HL-60 (cell line): ENCODE measurements at regions not wholly inside any gene's neighbourhood (a gene's known extent, or its start where the extent isn't known, plus 50 kb on each side); places are given as distances from the start of the nearest gene placed in this dataset.

Experiments used
- DNase-seq, 2 experiments: peaks; one replicate each; pipeline ENCODE4 v3.0.0-alpha.2; 2010 to 2020; ENCODE audit warnings: low read depth in 1 of 2, low spot score in 1 of 2
- H3K27ac ChIP-seq: fragments of 250-450 bp; sonication (Bioruptor Pico); replicated peaks from 2 replicates; pipeline ENCODE4 v1.5.1; 2020; ENCODE audit warnings: mild to moderate bottlenecking, moderate library complexity
- H3K27me3 ChIP-seq: fragments of 250-450 bp; sonication (Bioruptor Pico); 2 replicates; pipeline ENCODE4 v1.5.1; 2021; ENCODE audit warnings: mild to moderate bottlenecking, moderate library complexity; ENCODE audit not compliant: insufficient read depth, poor library complexity, severe bottlenecking
- H3K4me3 ChIP-seq: replicated peaks from 2 replicates; pipeline ENCODE4 v1.5.1; 2011; ENCODE audit warnings: mild to moderate bottlenecking, control low read depth, low read length; ENCODE audit not compliant: insufficient read depth
- CTCF ChIP-seq: IDR thresholded peaks from one replicate; pipeline ENCODE4 v1.5.1; 2011; ENCODE audit warnings: low read length, control low read depth, inconsistent platforms; ENCODE audit not compliant: insufficient read depth
- GABPA ChIP-seq: IDR thresholded peaks from 2 replicates; pipeline ENCODE4 v1.6.1; 2012; ENCODE audit warnings: low read depth
- POLR2AphosphoS5 ChIP-seq: IDR thresholded peaks from 2 replicates; pipeline ENCODE4 v1.6.1; 2012; ENCODE audit warnings: low read depth
- REST ChIP-seq: IDR thresholded peaks from 2 replicates; pipeline ENCODE4 v1.6.1; 2012; ENCODE audit warnings: low read depth; ENCODE audit not compliant: insufficient replicate concordance
- SPI1 ChIP-seq: IDR thresholded peaks from 2 replicates; pipeline ENCODE4 v1.6.1; 2012; ENCODE audit warnings: low read depth, mild to moderate bottlenecking, borderline replicate concordance

- DNase-seq = peak in 1 of 2 experiments; percentile 20
- no peak overlapping the region for H3K27ac ChIP-seq
- H3K4me3 ChIP-seq = no peak overlapping the region
- no peaks in the 10 kb centered on the region for H3K27me3 ChIP-seq
- TF ChIP-seq CTCF (peak; percentile 34), SPI1 (no peak), GABPA (no peak), POLR2AphosphoS5 (no peak), REST (no peak)
Observed at GRCh38 chr11:16632295-16633200, 105.9 kb upstream of the C11orf58 start.

GRCh38 chr11:16630651-16631050, 107.8 kb upstream of the C11orf58 start:
- H3K27ac ChIP-seq = no peak overlapping the region
- no peak for DNase-seq
- no peak overlapping the region for H3K4me3 ChIP-seq
- TF ChIP-seq GABPA (no peak), SPI1 (no peak), REST (no peak), CTCF (no peak), POLR2AphosphoS5 (no peak)
- no peaks in the 10 kb centered on the region for H3K27me3 ChIP-seq

GRCh38 chr11:16618431-16618830, 120.0 kb upstream of the C11orf58 start:
- no peak for DNase-seq
- TF ChIP-seq SPI1 (no peak), GABPA (no peak), POLR2AphosphoS5 (no peak), REST (no peak), CTCF (no peak)
- Histone ChIP-seq H3K27ac (no peak overlapping the region), H3K27me3 (peaks cover 32% of the 10 kb centered on the region), H3K4me3 (no peak overlapping the region)
